ENCODE measurements at regions not wholly inside any gene's neighbourhood (a gene's known extent, or its start where the extent isn't known, plus 50 kb on each side); places are given as distances from the start of the nearest gene placed in this dataset.
A peak's percentile ranks its signal among the peaks of the same experiment; 100 is the strongest.

DNA sequence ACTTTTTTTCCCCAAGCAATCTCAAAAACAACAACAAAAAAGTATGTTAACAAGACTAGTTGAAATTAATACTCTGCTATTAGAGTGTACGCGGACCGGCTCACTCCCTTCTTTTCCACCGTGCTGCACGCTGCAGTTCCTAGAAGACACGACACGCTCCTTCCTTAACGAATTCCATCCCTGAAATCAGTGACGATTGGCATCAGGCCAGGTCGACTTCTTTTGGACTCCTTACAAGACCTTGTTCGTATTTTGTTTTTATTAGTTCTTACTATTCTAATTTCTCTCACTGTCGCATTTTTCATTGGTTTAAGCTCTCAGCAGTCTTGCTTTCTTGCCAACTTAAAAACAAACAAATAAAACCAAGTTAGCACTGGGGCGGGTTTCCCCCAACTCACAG is 175.8 kb upstream of the PITX2 start:
- no peaks in the 10 kb centered on the region for H3K36me3 ChIP-seq (ENCODE audit: low read depth)
- H3K9me3 ChIP-seq = no peaks in the 10 kb centered on the region
- no peaks in the 10 kb centered on the region for H3K4me1 ChIP-seq (ENCODE audit: low read depth)
- TF ChIP-seq, protein P1, sequence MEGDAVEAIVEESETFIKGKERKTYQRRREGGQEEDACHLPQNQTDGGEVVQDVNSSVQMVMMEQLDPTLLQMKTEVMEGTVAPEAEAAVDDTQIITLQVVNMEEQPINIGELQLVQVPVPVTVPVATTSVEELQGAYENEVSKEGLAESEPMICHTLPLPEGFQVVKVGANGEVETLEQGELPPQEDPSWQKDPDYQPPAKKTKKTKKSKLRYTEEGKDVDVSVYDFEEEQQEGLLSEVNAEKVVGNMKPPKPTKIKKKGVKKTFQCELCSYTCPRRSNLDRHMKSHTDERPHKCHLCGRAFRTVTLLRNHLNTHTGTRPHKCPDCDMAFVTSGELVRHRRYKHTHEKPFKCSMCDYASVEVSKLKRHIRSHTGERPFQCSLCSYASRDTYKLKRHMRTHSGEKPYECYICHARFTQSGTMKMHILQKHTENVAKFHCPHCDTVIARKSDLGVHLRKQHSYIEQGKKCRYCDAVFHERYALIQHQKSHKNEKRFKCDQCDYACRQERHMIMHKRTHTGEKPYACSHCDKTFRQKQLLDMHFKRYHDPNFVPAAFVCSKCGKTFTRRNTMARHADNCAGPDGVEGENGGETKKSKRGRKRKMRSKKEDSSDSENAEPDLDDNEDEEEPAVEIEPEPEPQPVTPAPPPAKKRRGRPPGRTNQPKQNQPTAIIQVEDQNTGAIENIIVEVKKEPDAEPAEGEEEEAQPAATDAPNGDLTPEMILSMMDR (IDR thresholded peaks at IDR 0.05) = no peak
- intact Hi-C loops (cut with DNase I, micrococcal nuclease) = no loop called here
- no peak for ATAC-seq
- DNase-seq = peak in 1 of 3 donors; percentile 7
- H3K4me3 ChIP-seq = no peak overlapping the region

DNA sequence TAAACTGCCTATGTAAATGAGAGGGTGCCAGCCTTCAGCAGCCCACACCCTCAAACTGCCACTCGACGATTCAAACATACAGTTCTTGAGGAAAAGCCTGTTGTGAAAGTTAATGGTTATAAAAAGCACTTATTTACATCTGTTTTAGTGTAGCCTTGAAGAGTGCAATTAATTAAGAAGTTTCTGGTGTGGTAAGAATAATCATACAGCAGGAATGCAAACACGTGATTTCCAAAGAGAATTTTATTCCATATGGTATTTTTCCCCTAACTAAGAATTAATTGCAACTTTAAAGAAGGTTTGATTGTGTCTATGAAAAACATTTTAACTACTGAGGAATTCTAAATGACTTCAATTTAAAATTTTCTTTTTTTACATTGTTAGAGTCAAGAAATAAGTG is 176.3 kb upstream of the PITX2 start:
- ATAC-seq (no peak), DNase-seq (no peak)
- H3K9me3 ChIP-seq = no peaks in the 10 kb centered on the region
- no peaks in the 10 kb centered on the region for H3K4me1 ChIP-seq (ENCODE audit: low read depth)
- H3K4me3 ChIP-seq = no peak overlapping the region
- intact Hi-C loops (cut with DNase I, micrococcal nuclease) = no loop called here
- H3K36me3 ChIP-seq (ENCODE audit: low read depth) = no peaks in the 10 kb centered on the region
- TF ChIP-seq, protein P1 (IDR thresholded peaks at IDR 0.05) = no peak

DNA sequence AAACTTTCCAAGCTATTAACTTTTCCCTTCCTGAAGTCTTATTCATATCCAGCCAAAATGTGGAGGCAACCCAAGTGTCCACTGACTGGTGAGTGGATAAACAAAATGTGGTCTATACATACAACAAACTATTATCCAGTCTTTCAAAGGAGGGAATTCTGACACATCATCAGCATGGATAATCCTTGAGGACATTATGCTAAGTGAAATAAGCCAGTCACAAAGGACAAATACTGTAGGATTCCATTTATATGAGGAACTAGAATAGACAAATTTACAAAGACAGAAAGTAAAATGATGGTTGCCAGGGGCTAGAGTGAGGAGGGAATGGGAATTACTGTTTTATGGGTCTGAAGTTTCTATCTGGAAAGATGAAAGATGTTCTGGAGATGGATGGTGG is 178.7 kb upstream of the PITX2 start:
- intact Hi-C loops (cut with DNase I, micrococcal nuclease) = no loop called here
- H3K36me3 ChIP-seq (ENCODE audit: low read depth) = no peaks in the 10 kb centered on the region
- no peak overlapping the region for H3K4me3 ChIP-seq
- no peaks in the 10 kb centered on the region for H3K9me3 ChIP-seq
- TF ChIP-seq, protein P1 (IDR thresholded peaks at IDR 0.05) = no peak
- no peak for DNase-seq
- no peak for ATAC-seq
- H3K4me1 ChIP-seq (ENCODE audit: low read depth) = no peaks in the 10 kb centered on the region

GRCh38 chr4:110808351-110808878 is 185.5 kb upstream of the PITX2 start:
- ATAC-seq = peak; percentile 99
- no peaks in the 10 kb centered on the region for H3K36me3 ChIP-seq (ENCODE audit: low read depth)

GRCh38 chr4:110815950-110816349 is 193.1 kb upstream of the PITX2 start:
- intact Hi-C loops (cut with DNase I, micrococcal nuclease) = no loop called here
- DNase-seq = no peak
- Histone ChIP-seq H3K36me3 (ENCODE audit: low read depth) (no peaks in the 10 kb centered on the region), H3K9me3 (no peaks in the 10 kb centered on the region), H3K4me3 (no peak overlapping the region), H3K4me1 (ENCODE audit: low read depth) (no peaks in the 10 kb centered on the region)
- TF ChIP-seq, protein P1 (IDR thresholded peaks at IDR 0.05) = no peak
- no peak for ATAC-seq

More at GRCh38 chr4:110808351-110808878, 185.5 kb upstream of the PITX2 start:
- peak in 1 of 3 donors; percentile 13 for DNase-seq
- H3K4me1 ChIP-seq (ENCODE audit: low read depth) = no peaks in the 10 kb centered on the region
- intact Hi-C loops (cut with DNase I, micrococcal nuclease) = no loop called here
- no peaks in the 10 kb centered on the region for H3K9me3 ChIP-seq
- TF ChIP-seq, protein P1 (IDR thresholded peaks at IDR 0.05) = no peak
- H3K4me3 ChIP-seq = no peak overlapping the region

DNA sequence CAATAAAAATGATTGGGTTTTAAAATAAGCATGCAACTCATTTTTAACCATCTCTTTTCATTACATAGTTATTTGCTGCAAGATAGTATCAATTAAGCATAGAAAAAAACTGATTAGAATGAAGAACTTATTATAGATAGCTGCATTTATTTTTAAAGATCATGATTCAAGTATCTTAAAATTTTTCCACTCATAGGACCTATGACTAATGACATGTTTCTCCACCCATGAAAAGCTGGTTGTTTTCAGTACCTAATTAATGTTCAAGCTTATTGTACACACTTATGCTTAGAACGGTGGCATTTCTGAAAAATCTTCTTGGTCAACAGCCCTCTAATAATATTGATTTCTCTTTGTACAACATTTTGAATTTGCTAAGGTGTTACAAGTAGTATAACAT is 193.5 kb upstream of the PITX2 start:
- H3K9me3 ChIP-seq = no peaks in the 10 kb centered on the region
- intact Hi-C loops (cut with DNase I, micrococcal nuclease) = no loop called here
- TF ChIP-seq, protein P1 (IDR thresholded peaks at IDR 0.05) = no peak
- no peaks in the 10 kb centered on the region for H3K4me1 ChIP-seq (ENCODE audit: low read depth)
- DNase-seq (no peak), ATAC-seq (no peak)
- no peak overlapping the region for H3K4me3 ChIP-seq
- no peaks in the 10 kb centered on the region for H3K36me3 ChIP-seq (ENCODE audit: low read depth)

Data from mucosa of descending colon (tissue), 3 donors.